ENCODE measurements at regions not wholly inside any gene's neighbourhood (a gene's known extent, or its start where the extent isn't known, plus 50 kb on each side); places are given as distances from the start of the nearest gene placed in this dataset.

GRCh38 chr2:45209302-45209701 lies 200.1 kb upstream of the SIX2 start:
- no peak for DNase-seq

- DNase-seq, result peak; percentile 32 to 33
Measured at GRCh38 chr2:45207101-45207500, 197.8 kb upstream of the SIX2 start.

GRCh38 chr2:45205985-45206384 lies 196.7 kb upstream of the SIX2 start:
- no peak for DNase-seq

GRCh38 chr2:45205480-45205879 lies 196.2 kb upstream of the SIX2 start:
- no peak for DNase-seq

GRCh38 chr2:45203400-45203799 lies 194.1 kb upstream of the SIX2 start:
- no peak for DNase-seq

- no peak for DNase-seq
Measured at GRCh38 chr2:45199973-45200372, 190.7 kb upstream of the SIX2 start.

GRCh38 chr2:45195916-45196315 lies 186.7 kb upstream of the SIX2 start:
- DNase-seq, result no peak

- DNase-seq, result no peak
Measured at GRCh38 chr2:45194596-45194995, 185.3 kb upstream of the SIX2 start.

GRCh38 chr2:45193581-45193980 lies 184.3 kb upstream of the SIX2 start:
- no peak for DNase-seq

GRCh38 chr2:45192991-45193390 lies 183.7 kb upstream of the SIX2 start:
- DNase-seq, result no peak

GRCh38 chr2:45192481-45192880 lies 183.2 kb upstream of the SIX2 start:
- no peak for DNase-seq

GRCh38 chr2:45191976-45192375 lies 182.7 kb upstream of the SIX2 start:
- DNase-seq, result no peak

GRCh38 chr2:45191146-45191863 lies 182.1 kb upstream of the SIX2 start:
- no peak for DNase-seq

- no peak for DNase-seq
Measured at GRCh38 chr2:45190481-45190942, 181.3 kb upstream of the SIX2 start.

GRCh38 chr2:45184606-45185005 lies 175.4 kb upstream of the SIX2 start:
- DNase-seq, result no peak

GRCh38 chr2:45182667-45183295 lies 173.5 kb upstream of the SIX2 start:
- no peak for DNase-seq

- no peak for DNase-seq
Measured at GRCh38 chr2:45180779-45181178, 171.5 kb upstream of the SIX2 start.

- DNase-seq, result no peak
Measured at GRCh38 chr2:45180033-45180746, 170.9 kb upstream of the SIX2 start.

- DNase-seq, result no peak
Measured at GRCh38 chr2:45178854-45179253, 169.6 kb upstream of the SIX2 start.

GRCh38 chr2:45178359-45178758 lies 169.1 kb upstream of the SIX2 start:
- no peak for DNase-seq

GRCh38 chr2:45177870-45178269 lies 168.6 kb upstream of the SIX2 start:
- DNase-seq, result no peak

- no peak for DNase-seq
Measured at GRCh38 chr2:45176390-45176789, 167.1 kb upstream of the SIX2 start.

GRCh38 chr2:45173513-45173912 lies 164.3 kb upstream of the SIX2 start:
- no peak for DNase-seq

GRCh38 chr2:45172760-45173392 lies 163.6 kb upstream of the SIX2 start:
- no peak for DNase-seq
